ENCODE measurements at regions not wholly inside any gene's neighbourhood (a gene's known extent, or its start where the extent isn't known, plus 50 kb on each side); places are given as distances from the start of the nearest gene placed in this dataset.

DNA sequence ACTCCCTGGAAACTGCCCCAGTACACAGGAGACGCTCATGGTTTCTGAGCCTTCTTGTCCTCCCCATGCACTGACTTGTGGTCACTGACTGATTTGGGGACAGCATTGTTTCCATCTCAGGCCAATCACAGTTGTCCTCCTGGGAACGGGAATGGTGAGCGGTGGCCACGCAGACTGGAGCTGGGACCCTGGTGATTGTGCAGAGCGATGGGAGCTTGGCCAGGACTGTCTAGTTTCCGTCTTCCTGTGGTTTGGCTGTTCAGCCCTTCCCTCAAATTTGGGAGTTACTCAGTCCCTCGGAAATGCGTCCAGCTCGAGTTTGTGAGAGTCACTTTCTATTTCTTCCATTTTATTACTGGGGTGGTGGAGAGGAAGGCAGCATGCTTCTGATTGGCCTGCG is 250.9 kb downstream of the ACTR3B start:
- H3K27me3 ChIP-seq (ENCODE audit: low read depth), result no peaks in the 10 kb centered on the region
- no peaks in the 10 kb centered on the region for H3K9me3 ChIP-seq (replicated peaks)
- H3K4me1 ChIP-seq, result no peaks in the 10 kb centered on the region
- H3K36me3 ChIP-seq, result no peaks in the 10 kb centered on the region
- intact Hi-C loops (cut with micrococcal nuclease), result no loop called here
- TF ChIP-seq, protein P1, sequence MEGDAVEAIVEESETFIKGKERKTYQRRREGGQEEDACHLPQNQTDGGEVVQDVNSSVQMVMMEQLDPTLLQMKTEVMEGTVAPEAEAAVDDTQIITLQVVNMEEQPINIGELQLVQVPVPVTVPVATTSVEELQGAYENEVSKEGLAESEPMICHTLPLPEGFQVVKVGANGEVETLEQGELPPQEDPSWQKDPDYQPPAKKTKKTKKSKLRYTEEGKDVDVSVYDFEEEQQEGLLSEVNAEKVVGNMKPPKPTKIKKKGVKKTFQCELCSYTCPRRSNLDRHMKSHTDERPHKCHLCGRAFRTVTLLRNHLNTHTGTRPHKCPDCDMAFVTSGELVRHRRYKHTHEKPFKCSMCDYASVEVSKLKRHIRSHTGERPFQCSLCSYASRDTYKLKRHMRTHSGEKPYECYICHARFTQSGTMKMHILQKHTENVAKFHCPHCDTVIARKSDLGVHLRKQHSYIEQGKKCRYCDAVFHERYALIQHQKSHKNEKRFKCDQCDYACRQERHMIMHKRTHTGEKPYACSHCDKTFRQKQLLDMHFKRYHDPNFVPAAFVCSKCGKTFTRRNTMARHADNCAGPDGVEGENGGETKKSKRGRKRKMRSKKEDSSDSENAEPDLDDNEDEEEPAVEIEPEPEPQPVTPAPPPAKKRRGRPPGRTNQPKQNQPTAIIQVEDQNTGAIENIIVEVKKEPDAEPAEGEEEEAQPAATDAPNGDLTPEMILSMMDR (IDR thresholded peaks at IDR 0.05; ENCODE audit: borderline replicate concordance), result no peak
- H3K27ac ChIP-seq (replicated peaks), result no peak overlapping the region
- DNase-seq, result no peak
- H3K4me3 ChIP-seq, result no peak overlapping the region

DNA sequence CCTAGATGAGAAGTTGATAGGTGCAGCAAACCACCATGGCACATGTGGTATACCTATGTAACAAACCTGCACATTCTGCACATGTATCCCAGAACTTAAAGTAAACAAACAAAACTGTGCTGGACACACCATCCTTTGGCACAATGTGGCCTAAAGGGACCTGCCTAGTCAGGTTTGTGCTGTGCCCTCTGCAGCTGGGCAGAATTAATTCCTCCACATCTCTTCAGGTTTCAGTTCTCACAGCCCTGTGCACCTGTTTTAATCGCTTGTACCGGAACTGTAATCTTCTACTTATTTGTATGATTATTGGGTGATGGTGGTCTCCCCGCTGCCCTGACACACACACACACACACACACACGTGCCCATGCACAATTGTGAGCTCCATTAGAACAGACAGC is 252.7 kb downstream of the ACTR3B start:
- H3K4me3 ChIP-seq, result no peak overlapping the region
- DNase-seq, result no peak
- no peaks in the 10 kb centered on the region for H3K27me3 ChIP-seq (ENCODE audit: low read depth)
- TF ChIP-seq, protein P1 (IDR thresholded peaks at IDR 0.05; ENCODE audit: borderline replicate concordance), result no peak
- no peaks in the 10 kb centered on the region for H3K4me1 ChIP-seq
- H3K9me3 ChIP-seq (replicated peaks), result no peaks in the 10 kb centered on the region
- no peak overlapping the region for H3K27ac ChIP-seq (replicated peaks)
- intact Hi-C loops (cut with micrococcal nuclease), result no loop called here
- H3K36me3 ChIP-seq, result no peaks in the 10 kb centered on the region

DNA sequence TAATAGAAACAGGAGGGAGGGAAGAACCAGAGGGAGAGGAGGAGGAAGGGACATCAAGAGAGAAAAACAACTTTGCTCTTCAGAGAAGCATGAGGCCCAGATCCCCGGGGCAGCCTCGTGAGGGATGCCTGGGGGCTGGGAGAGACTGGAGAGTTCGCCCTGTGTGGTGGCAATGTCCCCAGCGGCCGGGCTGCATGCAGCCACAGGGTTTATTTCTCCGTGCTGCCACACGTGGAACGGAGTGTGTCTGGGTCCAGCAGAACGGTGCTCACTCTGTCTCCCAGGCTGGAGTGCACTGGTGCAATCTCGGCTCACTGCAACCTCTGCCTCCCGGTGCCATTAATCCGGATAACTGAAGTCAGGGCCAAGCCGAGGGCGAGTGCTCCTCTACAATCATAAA is 257.7 kb downstream of the ACTR3B start:
- Histone ChIP-seq H3K4me3 (no peak overlapping the region), H3K27me3 (ENCODE audit: low read depth) (peaks cover 8% of the 10 kb centered on the region), H3K4me1 (no peaks in the 10 kb centered on the region), H3K9me3 (replicated peaks) (no peaks in the 10 kb centered on the region), H3K36me3 (no peaks in the 10 kb centered on the region), H3K27ac (replicated peaks) (no peak overlapping the region)
- TF ChIP-seq, protein P1 (IDR thresholded peaks at IDR 0.05; ENCODE audit: borderline replicate concordance), result no peak
- intact Hi-C loops (cut with micrococcal nuclease), result no loop called here
- DNase-seq, result no peak

DNA sequence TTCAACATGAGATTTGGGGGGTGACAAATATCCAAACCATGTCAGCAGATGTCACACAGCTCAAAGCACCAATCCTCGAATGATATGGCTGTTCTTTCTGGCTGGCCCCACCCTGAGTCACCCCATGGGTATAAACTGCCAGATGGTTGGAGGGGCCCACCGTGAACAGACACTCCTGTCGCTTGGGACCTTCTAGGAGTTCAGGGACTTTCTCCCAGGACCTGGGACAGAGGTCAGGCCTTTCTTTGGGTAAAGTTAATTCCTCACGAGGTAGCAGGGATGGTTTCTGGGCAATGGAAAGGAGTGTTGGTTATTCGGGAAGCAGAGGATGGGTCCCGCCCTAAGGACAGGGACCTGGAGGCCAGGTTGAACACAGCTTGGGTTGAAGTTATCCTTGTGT is 262.0 kb downstream of the ACTR3B start:
- no peaks in the 10 kb centered on the region for H3K4me1 ChIP-seq
- peaks cover 20% of the 10 kb centered on the region for H3K27me3 ChIP-seq (ENCODE audit: low read depth)
- intact Hi-C loops (cut with micrococcal nuclease), result no loop called here
- no peaks in the 10 kb centered on the region for H3K36me3 ChIP-seq
- no peak overlapping the region for H3K4me3 ChIP-seq
- H3K9me3 ChIP-seq (replicated peaks), result no peaks in the 10 kb centered on the region
- TF ChIP-seq, protein P1 (IDR thresholded peaks at IDR 0.05; ENCODE audit: borderline replicate concordance), result no peak
- DNase-seq, result no peak
- H3K27ac ChIP-seq (replicated peaks), result no peak overlapping the region

DNA sequence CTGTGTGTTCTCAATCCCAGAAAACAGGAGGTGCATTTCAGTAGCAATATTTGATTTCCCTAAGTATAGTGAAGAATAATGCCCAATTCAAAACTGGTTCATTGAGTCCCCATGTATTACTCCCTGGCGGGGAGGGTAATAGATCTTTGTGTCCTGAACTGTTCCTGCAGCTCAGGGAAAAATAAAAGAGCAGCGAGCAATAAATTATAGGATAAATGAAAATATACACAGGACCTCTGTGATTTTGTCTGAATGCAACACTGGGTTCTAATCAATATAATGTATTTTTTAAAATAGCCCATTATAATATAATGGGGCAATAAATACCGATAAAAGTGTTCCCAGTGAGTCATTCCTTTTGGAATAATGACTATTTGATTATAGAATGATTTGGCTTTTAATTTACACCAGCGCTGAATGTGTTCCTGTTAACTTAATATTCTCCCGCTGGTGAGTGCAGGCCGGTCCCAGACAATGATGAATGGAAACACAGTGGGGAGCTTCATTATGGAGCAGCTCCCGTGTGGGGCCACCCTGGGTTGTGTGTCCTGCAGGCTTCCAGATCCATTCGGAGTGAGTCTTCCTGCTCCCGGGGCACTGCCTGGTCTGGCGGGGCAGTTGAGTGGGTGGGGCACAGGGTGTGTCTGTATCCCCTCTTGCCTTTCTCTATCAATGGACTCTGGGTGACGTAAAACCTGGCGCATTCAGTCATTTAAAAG is 263.1 kb downstream of the ACTR3B start:
- Histone ChIP-seq H3K4me1 (no peaks in the 10 kb centered on the region), H3K27ac (replicated peaks) (no peak overlapping the region), H3K27me3 (ENCODE audit: low read depth) (peaks cover 20% of the 10 kb centered on the region), H3K9me3 (replicated peaks) (no peaks in the 10 kb centered on the region), H3K4me3 (no peak overlapping the region), H3K36me3 (no peaks in the 10 kb centered on the region)
- intact Hi-C loops (cut with micrococcal nuclease), result no loop called here
- DNase-seq, result no peak
- TF ChIP-seq, protein P1 (IDR thresholded peaks at IDR 0.05; ENCODE audit: borderline replicate concordance), result no peak
